HuH-7.5 (cell line): ENCODE measurements at regions not wholly inside any gene's neighbourhood (a gene's known extent, or its start where the extent isn't known, plus 50 kb on each side); places are given as distances from the start of the nearest gene placed in this dataset.
"Not testable (repeated sequence)": the region's sequence is repeated elsewhere in the genome, so short reads cannot be mapped to it uniquely, and the experiment has no call there.

Experiments used
- DNase-seq: peaks from one replicate; pipeline ENCODE4 v3.0.0; 2011; ENCODE audit warnings: low spot score

DNA sequence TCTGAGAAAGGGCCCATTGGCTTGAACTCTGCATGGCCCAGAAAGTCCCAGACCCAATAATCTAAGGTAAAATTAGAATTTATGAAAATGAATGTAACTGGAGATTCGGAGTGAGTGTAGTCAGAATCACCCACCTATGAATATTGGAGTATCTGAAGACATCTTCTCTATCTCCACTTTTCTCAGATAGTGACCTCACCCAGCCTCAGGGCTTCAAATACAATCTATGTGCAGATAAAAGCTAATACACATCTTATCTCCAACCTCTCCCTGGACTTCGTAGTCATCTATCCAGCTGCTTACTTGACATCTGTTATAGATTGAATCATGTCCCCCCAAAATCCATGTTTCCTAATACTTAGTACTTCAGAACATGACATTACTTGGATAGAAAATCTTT, 263.2 kb downstream of the RAD51AP2 start:
- DNase-seq = no peak

DNA sequence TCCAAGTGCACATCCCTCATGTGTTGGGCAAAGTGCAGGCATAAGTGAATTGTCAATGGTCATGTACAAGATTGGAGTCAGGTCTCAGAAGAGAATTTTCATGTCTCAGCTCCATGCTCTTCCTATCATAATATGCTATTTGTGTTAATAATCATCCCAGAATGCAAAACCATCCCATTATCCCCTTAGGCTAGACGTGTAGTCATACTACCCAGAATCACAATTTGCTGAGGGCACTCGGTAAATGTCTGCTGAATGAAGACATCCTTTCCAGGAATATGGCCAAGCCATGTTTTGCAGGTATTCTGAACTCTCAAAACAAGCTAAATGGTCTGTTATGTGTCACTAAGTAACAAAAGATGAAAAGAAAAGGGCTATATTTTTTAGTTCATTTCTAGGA, 263.8 kb downstream of the RAD51AP2 start:
- no peak for DNase-seq

DNA sequence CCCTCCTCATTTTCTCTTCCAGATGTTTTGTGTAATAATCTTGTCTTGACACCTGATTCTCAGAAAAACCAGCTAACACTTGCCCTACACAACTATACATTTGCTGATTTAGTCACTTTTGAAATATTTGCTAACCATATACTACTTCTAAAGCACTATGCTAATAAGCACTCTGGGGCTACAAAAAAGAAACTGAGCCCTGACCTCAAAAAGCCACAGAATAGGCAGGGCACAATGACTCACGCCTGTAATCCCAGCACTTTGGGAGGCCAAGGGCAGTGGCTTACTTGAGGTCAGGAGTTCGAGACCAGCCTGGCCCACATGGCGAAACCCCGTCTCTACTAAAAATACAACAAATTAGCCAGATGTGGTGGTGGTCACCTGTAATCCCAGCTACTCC, 266.0 kb downstream of the RAD51AP2 start:
- no peak for DNase-seq

DNA sequence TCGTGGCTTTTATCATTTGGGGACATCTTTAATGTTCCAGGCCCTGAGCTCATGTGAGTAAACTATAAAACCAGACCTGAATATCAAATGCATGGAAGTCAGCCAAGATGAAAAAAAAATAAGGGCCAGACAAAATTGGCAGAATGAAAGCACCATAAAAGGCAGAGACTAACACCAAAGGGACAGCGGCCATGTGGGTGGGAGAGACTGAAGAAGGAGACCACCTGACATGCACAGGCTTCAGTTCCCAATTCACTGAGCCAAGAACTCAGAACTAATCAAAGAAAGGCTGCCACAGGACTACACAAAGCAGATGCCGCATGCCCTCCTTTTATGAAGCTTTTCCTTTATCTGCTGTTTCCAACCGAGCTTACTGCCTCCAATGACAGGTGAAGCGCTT, 267.1 kb downstream of the RAD51AP2 start:
- no peak for DNase-seq

DNA sequence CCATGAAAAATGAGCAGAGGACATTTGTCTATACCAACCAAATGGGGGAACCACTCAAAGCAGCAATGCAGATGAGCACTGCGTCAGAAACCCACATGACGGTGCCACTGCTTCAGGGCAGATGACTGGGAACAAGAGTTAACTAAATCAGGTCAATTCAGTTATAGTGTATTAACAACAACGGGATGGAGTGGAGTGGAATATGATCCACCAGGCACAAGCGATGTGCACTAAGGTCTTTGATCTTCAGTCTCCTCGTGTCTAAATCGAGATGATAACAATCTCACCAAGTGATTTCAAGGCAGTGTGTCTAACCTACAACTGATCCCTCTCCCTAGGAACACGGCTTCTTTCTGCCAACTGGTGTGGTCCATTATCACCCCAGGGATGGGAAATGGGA, 269.0 kb downstream of the RAD51AP2 start:
- no peak for DNase-seq

DNA sequence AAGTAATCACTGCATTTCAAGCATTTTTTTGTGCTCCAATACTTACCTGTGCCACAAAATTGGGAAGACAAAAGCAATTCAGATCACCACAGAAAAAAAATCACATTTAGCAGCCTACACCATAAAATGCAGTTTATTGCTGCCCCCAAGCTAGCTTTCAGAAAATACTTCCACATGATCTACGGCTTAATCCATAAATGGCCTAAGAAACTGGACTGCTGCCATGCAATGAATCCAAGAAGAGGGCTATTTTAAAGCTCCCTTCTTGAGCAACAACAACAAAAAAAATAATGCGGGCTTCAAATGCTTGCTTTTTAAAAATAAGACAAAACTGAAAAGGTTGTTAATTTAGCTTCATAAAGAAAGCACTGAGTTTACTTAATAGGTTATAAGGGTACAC, 272.3 kb downstream of the RAD51AP2 start:
- no peak for DNase-seq

DNA sequence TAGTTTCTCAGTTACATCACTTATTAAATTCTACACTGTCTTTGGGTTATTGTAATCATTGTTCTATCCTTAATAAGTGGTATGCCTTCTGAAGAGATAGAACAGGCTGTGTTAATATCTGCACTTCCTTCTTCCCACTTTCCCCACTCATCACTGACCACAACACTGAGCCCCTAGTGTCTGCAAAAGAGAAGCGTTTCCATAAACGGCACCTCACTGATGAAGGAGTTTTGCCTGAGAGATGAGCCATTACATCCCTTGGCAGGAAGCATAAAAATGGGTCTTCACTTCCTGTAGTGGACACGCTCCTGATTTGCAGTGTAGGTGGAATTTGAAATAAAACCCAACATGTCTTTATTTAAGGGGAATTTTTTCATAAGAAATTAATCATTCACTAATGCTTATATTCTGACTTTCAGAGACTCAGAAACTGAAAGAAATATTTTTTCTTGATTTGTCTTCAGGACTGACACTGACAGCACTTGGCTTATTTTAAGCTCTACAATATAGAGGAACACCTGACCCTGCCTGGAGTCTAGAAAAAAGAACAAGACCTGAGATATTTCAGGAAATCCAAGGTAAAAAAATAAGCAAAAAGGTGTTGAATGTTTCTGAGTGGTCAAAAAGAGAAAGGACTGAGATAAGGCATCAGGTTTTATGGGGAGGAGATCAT, 275.3 kb downstream of the RAD51AP2 start:
- no peak for DNase-seq

DNA sequence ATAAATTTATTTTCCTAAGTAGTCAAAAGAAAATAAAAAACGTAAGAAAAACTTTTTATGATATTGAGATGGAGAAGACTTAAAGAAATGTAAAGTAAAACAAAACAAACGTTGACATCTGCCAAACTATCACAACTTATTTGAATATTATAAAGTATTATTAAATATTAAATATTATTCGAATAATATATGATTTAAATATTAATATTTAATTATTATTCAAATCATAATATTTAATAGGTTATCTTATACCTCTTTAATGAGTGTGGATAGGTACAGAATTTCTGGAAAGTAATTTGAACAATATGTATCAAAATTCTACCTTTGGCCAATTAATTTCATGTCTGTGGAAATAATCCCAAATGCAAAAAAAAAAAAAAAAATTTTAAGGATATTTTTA, 278.7 kb downstream of the RAD51AP2 start:
- no peak for DNase-seq

DNA sequence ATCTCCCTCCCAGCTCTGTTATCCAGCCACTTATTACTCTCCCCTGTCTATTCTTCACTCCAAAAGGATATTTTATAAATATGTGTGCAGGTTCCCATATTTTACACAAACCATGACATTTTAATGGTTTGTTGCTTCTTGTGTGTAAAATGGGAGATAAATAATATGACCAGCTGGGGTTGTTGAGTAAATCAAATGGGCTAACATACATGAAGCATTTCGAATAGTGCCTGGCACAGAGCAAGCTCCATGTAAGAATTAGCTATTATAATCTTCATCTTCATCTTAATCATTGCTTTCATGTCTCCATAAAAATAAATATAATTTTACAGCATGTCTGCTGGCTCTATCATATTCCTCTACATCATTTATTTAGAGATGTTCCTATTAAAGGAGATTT, 283.1 kb downstream of the RAD51AP2 start:
- no peak for DNase-seq

DNA sequence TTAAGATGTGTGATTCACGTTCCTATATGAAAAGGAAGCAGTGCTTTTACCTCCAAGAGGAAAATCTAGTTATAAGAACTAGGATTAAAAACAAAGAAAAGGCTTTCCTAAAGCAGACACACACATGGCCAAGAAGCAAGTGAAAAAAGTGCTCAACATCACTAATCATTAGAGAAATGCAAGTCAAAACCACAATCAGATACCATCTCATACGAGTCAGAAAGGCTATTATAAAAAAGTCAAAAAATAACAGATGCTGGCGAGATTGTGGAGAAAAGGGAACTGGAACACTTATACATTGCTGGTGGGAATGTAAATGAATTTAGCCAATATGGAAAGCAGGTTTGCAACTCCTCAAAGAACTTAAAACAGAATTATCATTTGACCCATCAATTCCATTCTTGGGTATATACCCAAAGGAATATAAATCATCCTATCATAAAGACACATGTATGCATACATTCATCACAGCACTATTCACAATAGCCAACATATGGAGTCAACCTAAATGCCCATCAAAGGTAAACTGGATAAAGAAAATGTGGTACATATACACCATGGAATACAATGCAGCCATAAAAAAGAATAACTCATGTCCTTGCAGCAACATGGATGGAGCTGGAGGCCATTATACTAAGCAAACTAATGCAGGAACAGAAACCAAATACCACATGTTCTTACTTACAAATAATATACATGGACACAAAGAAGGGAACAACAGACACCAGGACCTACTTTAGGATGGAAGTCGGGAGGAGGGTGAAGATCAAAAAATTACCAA, 285.3 kb downstream of the RAD51AP2 start:
- DNase-seq = no peak

DNA sequence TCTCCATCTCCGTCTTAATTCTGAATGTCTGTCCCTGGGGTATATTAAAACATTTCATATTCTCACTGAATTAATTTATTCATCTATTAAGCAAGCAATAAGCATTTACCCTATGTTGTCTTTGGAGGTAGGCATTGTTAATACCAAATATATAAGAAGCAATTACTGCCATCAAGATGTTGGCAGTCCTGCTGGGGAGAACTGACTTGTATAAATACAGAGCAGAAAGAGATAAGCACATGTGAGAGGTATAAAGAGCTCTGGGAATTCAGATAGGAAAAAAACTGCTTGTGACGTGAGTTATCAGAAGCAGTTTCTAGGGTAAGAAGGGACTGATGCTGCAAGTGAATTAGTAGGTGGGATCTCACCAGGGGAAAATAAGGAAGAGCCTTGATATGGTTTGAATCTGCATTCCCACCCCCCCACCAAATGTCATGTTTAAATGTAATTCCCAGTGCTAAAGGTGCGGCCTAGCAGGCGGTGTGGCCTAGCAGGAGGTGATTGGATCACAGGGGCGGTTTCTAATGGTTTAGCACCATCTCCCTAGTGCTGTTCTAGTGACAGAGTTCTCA, 286.8 kb downstream of the RAD51AP2 start:
- no peak for DNase-seq

DNA sequence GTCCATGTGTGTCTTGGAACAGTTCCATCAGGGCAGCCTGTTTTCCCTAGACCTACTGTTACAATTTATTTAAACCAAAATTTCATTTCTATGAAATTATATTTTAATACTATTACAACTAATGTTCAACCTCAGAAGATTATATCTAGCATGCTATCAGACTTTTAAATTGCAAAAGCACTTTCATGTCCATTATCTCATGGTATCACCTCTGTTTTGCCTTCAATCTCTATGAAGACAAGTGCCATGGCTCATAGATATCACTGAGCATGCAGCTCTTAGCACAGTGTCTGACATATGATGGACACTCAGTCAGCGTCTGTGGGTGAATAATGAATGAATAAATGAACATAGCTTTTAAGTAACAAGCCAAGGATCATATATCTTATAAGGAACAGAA, 288.8 kb downstream of the RAD51AP2 start:
- no peak for DNase-seq

DNA sequence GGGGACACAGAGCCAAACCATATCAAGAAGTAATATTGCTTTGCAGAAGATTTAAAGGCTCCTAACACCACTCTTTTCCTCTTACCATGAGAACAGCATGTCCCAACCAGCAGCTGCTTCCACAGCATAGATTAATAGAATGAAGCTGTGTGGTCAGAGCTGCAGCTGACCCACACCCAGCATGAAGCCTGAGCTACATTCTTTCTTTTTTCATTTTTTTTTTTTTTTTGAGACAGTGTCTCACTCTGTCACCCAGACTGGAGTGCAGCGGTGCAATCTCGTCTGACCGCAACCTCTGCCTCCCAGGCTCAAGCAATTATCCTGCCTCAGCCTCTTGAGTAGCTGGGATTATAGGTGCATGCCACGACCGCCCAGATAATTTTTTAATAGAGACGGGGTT, 289.8 kb downstream of the RAD51AP2 start:
- no peak for DNase-seq

DNA sequence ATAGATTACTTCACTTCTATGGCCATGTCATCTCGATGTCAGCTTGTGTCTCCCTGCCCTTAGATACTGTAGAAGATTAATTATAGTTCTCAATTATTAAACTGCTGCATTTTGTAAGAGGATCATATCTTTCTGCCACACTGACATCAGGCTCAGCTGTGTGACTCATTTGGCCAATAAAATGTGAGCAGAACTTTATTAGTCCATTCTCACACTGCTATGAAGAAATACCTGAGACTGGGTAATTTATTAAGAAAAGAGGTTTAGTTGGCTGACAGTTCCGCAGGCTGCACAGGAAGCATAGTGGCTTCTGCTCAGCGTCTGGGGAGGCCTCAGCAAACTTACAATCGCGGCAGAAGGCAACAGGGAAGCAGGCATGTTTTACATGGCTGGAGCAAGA, 290.4 kb downstream of the RAD51AP2 start:
- DNase-seq = no peak

DNA sequence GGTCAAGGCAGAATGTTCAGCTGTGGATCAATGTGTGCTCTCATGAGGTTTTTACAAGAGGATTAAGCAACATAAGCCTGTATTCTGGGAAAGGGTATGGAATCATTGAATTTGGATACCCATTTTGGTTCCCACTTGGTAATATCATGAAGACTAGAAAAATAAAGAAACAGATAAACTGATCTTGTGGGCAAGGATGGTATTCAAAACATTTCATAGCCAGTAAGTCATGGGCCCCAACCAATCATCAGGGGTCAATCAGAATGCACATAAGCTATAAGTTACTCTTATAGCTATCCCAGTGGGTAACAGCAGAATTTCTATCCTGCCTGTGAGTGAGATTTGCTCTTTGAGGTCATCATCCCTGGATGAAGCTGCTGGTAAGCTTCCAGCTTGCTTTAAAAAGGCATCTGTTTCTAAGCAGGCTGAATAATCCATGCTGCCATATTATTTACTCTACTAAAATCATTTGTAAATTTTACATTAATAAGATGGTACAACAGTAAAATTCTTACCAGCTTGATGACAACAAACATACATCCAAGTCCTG, 291.2 kb downstream of the RAD51AP2 start:
- DNase-seq = no peak

DNA sequence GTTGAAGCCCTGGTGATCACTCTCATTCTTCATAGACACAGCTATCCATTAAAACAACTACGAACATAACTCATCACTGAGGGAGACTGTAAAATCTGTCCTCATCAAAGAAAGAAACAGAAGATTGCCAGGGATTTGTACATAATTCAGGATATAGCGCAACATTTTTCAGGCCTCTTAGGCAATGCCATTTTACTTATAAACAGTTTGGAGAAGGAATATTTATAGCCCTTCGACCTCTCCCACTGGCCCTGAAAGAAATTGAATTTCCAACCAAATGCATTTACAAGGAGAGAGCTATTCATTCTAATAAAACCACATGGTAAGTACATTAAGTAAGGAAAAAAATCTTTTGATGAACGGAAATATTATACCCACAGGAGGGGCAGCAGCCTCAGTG, 295.0 kb downstream of the RAD51AP2 start:
- DNase-seq = no peak

DNA sequence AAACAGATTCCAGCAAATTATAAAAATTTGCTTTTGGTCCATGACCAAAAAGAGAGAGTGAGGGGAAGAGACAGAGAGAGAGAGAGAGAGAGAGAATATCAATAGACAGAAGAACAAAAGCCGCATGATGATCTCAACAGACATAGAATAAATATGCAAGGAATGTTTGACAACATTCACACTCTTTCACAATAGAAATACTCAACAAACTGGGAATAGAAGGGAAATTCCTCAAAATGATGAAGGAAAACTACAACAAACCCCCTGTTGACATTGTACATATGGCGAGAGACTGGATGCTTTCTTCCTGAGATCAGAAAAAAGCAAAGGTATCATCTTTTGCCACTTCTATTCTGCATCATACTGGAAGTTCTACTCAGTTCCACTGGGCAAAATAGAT, 309.7 kb downstream of the RAD51AP2 start:
- no peak for DNase-seq

DNA sequence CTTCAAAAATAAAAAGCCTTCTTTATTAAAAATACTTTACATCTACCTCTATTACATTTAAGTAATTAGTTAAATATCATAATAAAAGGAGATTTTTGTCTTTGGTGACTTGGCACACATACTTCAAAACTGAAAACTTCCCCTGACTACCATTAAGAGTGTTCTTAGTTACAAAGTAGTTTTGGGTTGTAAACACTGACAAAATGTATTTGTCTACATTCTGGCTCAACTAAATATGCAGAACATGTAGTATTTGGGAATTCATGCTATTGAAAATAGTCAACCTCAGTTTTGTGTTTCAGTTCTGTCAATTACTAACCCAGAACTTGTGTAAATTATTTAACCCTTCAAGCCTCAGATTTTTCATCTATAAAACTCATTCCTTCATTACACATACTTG, 311.5 kb downstream of the RAD51AP2 start:
- no peak for DNase-seq

DNA sequence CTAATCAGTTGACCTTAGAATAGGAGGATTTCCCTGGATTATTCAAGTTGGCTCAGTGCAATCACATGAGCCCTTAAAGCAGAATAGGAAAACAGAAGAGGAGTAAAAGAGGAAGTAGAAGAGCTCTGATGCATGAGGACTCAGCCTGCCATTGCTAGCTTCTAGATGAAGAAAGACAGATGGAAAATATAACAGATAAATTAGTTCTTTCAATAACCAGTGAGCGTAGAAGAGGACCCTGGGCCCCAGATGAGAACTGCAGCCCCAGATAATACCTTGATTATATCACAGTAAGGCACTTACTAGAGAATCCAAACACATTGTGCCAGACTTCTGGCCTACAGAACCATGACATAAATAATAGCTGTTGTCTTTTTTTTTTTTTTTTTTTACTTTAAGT, 314.0 kb downstream of the RAD51AP2 start:
- not testable (repeated sequence) for DNase-seq

DNA sequence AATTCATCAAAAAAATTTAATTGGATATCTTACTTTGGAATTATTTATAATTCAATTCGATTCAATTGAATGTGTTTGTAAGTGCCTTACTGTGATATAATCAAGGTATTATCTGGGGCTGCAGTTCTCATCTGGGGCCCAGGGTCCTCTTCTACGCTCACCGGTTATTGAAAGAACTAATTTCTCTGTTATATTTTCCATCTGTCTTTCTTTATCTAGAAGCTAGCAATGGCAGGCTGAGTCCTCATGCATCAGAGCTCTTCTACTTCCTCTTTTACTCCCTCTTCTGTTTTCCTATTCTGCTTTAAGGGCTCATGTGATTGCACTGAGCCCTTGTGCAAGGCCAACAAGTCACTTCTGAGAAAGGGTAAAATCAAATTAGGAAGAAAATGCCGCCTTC, 315.6 kb downstream of the RAD51AP2 start:
- not testable (repeated sequence) for DNase-seq

DNA sequence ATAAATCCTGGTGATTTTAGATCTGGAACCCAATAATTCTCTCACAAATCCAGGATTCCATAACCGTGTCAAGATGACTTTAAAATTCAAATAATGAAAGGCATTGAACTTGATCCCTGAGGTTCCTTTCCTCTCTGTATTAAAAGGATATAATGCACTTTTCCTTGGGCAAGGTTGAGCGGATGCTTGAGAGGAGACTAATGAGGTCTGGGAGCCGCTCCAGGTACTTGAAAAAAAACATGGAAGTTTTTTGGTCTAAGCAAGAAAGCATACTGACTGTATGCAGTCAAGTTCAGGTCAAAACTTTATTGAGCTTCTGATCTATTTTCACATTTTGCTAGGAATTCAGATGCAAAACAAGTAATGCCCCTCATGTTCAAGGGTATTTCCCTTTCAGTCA, 318.5 kb downstream of the RAD51AP2 start:
- DNase-seq = no peak

DNA sequence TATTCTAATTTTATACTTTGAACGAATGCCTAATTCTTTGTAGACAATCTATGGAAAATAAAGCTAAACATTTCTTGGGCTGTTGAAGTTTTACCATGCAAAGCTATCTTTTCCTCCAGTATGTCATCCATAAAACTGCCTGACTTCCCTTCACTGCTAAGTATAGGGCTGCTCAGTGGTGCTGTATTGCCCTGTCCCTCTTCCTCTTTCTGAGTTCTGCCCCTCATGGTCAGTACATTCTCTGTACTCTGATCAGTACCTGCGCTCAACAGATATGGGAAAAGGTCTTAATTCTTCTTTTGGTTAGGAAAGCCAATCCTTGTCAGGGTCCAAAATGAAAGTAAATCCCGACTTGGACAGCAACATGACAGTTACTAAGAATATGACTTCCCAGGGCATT, 321.9 kb downstream of the RAD51AP2 start:
- no peak for DNase-seq

DNA sequence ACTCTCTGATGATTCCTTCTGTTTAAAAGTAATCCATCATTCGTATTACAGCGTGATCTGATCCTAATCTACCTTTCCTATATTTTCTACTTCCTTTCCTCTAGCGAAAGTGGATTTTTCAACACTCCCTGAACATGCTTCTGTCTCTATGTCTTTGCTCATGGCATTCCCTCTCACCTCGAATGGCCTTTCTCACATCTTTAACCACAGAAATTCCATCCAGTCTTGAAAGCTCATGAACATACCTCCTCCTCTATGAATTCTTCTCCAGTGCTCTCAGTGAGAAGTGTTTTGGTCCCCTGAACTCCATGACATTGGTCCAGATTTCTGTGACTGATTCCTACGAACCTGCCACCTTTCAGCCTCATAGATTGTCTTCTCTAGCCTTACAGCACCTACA, 323.2 kb downstream of the RAD51AP2 start:
- no peak for DNase-seq
